ENCODE measurements at regions not wholly inside any gene's neighbourhood (a gene's known extent, or its start where the extent isn't known, plus 50 kb on each side); places are given as distances from the start of the nearest gene placed in this dataset.
A peak's percentile ranks its signal among the peaks of the same experiment; 100 is the strongest.

GRCh38 chr1:209208648-209209047, 374.9 kb upstream of the CAMK1G start:
- DNase-seq: no peak

GRCh38 chr1:209213989-209214388, 369.5 kb upstream of the CAMK1G start:
- DNase-seq: no peak

- DNase-seq: no peak
Measured at GRCh38 chr1:209215826-209216225, 367.7 kb upstream of the CAMK1G start.

GRCh38 chr1:209218113-209218512, 365.4 kb upstream of the CAMK1G start:
- no peak for DNase-seq

GRCh38 chr1:209218981-209219380, 364.5 kb upstream of the CAMK1G start:
- DNase-seq: no peak

GRCh38 chr1:209219791-209220524, 363.6 kb upstream of the CAMK1G start:
- no peak for DNase-seq

GRCh38 chr1:209222826-209223225, 360.7 kb upstream of the CAMK1G start:
- no peak for DNase-seq

- no peak for DNase-seq
Measured at GRCh38 chr1:209223791-209224190, 359.7 kb upstream of the CAMK1G start.

GRCh38 chr1:209224886-209225285, 358.6 kb upstream of the CAMK1G start:
- no peak for DNase-seq

GRCh38 chr1:209227171-209227570, 356.3 kb upstream of the CAMK1G start:
- no peak for DNase-seq

- DNase-seq: no peak
Measured at GRCh38 chr1:209227941-209228340, 355.6 kb upstream of the CAMK1G start.

GRCh38 chr1:209229494-209230061, 353.9 kb upstream of the CAMK1G start:
- DNase-seq: no peak

GRCh38 chr1:209230314-209230713, 353.2 kb upstream of the CAMK1G start:
- no peak for DNase-seq

GRCh38 chr1:209231476-209232156, 351.9 kb upstream of the CAMK1G start:
- DNase-seq: no peak

- DNase-seq: no peak
Measured at GRCh38 chr1:209232197-209232596, 351.3 kb upstream of the CAMK1G start.

GRCh38 chr1:209232759-209233158, 350.8 kb upstream of the CAMK1G start:
- no peak for DNase-seq

- no peak for DNase-seq
Measured at GRCh38 chr1:209235166-209235565, 348.3 kb upstream of the CAMK1G start.

- DNase-seq: no peak
Measured at GRCh38 chr1:209238356-209238755, 345.2 kb upstream of the CAMK1G start.

- no peak for DNase-seq
Measured at GRCh38 chr1:209240351-209240750, 343.2 kb upstream of the CAMK1G start.

GRCh38 chr1:209241487-209241886, 342.0 kb upstream of the CAMK1G start:
- DNase-seq: no peak

GRCh38 chr1:209248649-209249279, 334.8 kb upstream of the CAMK1G start:
- DNase-seq: peak; percentile 29

- DNase-seq: no peak
Measured at GRCh38 chr1:209249280-209249670, 334.2 kb upstream of the CAMK1G start.

GRCh38 chr1:209249785-209250440, 333.6 kb upstream of the CAMK1G start:
- DNase-seq: no peak

Data from activated naive CD4-positive, alpha-beta T cell treated with Interleukin-2 at 50 U/mL for 16 hours (primary cell).